Spleen (tissue), 11 donors: ENCODE measurements at regions not wholly inside any gene's neighbourhood (a gene's known extent, or its start where the extent isn't known, plus 50 kb on each side); places are given as distances from the start of the nearest gene placed in this dataset.
A peak's percentile ranks its signal among the peaks of the same experiment; 100 is the strongest.

ENCODE experiments used
- DNase-seq: peaks from one replicate; pipeline ENCODE4 v3.0.0-alpha.2; 2020
- H3K27ac ChIP-seq, 8 donors: fragments of 200-600 bp; sonication (generic) in 7 of 8; 1 replicate in 4 of 8; 2 replicates in 4 of 8; pipeline versions ENCODE4 v1.5.0 to v1.8.0; 2016 to 2021; ENCODE audit warnings: inconsistent platforms in 4 of 8, mild to moderate bottlenecking in 4 of 8, moderate library complexity in 1 of 8
- H3K27me3 ChIP-seq, 7 donors: fragments of 200-600 bp; sonication (generic) in 6 of 7; replicated peaks in 1 of 7; 1 replicate in 4 of 7; 2 replicates in 3 of 7; pipeline versions ENCODE4 v1.5.0 to v1.8.0; 2016 to 2021; ENCODE audit warnings: inconsistent platforms in 3 of 7, mild to moderate bottlenecking in 1 of 7
- H3K36me3 ChIP-seq, 6 donors: fragments of 200-600 bp; sonication (generic) in 5 of 6; 1 replicate in 4 of 6; 2 replicates in 2 of 6; pipeline versions ENCODE4 v1.5.0 to v1.8.0; 2016 to 2021; ENCODE audit warnings: inconsistent platforms in 2 of 6
- H3K4me1 ChIP-seq, 6 donors: fragments of 200-600 bp; sonication (generic) in 5 of 6; 1 replicate in 3 of 6; 2 replicates in 3 of 6; pipeline versions ENCODE4 v1.5.0 to v1.8.0; 2016 to 2021; ENCODE audit warnings: inconsistent platforms in 3 of 6
- H3K4me3 ChIP-seq, 8 donors: fragments of 200-600 bp; sonication (generic) in 7 of 8; 1 replicate in 4 of 8; 2 replicates in 4 of 8; pipeline versions ENCODE4 v1.5.0 to v1.8.0; 2016 to 2021; ENCODE audit warnings: inconsistent platforms in 4 of 8, mild to moderate bottlenecking in 4 of 8, moderate library complexity in 2 of 8
- H3K9me3 ChIP-seq, 8 donors: fragments of 200-600 bp; sonication (generic) in 7 of 8; 1 replicate in 4 of 8; 2 replicates in 4 of 8; pipeline versions ENCODE4 v1.5.0 to v1.8.0; 2016 to 2021; ENCODE audit warnings: inconsistent platforms in 4 of 8
- CTCF ChIP-seq, 11 experiments: fragments of 200-600 bp in 7 of 11; fragments of 450-650 bp in 4 of 11; sonication (generic) in 4 of 11; IDR thresholded peaks in 8 of 11; conservative IDR thresholded peaks in 3 of 11; 1 replicate in 7 of 11; 2 replicates in 4 of 11; pipeline versions ENCODE4 v1.4.0 to v1.8.0; 2016 to 2021; ENCODE audit warnings: antibody characterized with exemption in 11 of 11, inconsistent platforms in 4 of 11, mild to moderate bottlenecking in 1 of 11
- POLR2A ChIP-seq, 3 donors: fragments of 450-650 bp; IDR thresholded peaks; one replicate each; pipeline ENCODE4 v1.5.1; 2017; ENCODE audit warnings: antibody characterized with exemption in 3 of 3, mild to moderate bottlenecking in 1 of 3
- POLR2AphosphoS5 ChIP-seq, 3 donors: sonication (generic); formaldehyde crosslinking; IDR thresholded peaks; one replicate each; pipeline ENCODE4 v1.5.1; 2017; ENCODE audit warnings: antibody characterized with exemption in 3 of 3
- WGBS, 5 donors: extraction: QIAGEN DNeasy Blood & Tissue Kit in 3 of 5; methylation state at CpG; one replicate each; pipeline versions ENCODE4 v1.1.5 to v1.1.7; 2013 to 2018; 5-methylcytosine and 5-hydroxymethylcytosine counted together
- intact Hi-C: fragments of 100-400 bp; cut with DNase I; formaldehyde crosslinking; loops from one replicate; pipeline ENCODE4 v1.15.0; 2023; ENCODE audit warnings: low total_unique reads
- donor health status: healthy with polysubstance abuse.
- donor health status: DM: no; HTN: no; CAD: no; lungs with moderate emphysema.
- donor health status: DM: no; HTN: no; CAD: no.
- donor health status: Bipolar disorder and iron deficiency.
- donor health status: healthy.
- donor health status: DM: no; HTN: no; CAD: no.
- donor health status: DM: yes; HTN: yes; CAD: no.

DNA sequence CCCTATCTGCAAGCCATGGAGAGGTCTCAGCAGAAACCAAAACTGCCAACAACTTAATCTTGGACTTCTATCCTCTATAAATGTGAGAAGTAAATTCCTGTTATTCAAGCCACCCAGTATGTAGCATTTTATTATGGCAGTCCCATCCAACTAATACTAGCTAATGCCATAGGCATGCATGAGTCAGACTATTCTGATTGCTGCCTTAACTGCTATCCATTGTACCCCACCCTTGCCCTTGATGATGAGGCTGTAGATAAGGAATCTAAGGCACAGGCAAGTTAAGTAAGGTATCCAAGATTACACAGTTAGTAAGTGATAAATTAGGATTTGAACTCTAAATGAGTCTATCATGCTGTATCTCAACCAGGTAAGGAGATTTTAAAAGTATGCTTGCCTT, 223.0 kb downstream of the UBE2E3 start:
- TF ChIP-seq POLR2AphosphoS5 (IDR thresholded peaks at IDR 0.05), result no peak
- TF ChIP-seq CTCF (IDR thresholded peaks at IDR 0.05 in 8 of 11, conservative IDR thresholded peaks at IDR 0.05 in 3 of 11), result no peak
- no peak for TF ChIP-seq POLR2A (IDR thresholded peaks at IDR 0.05)
- Histone ChIP-seq H3K4me3 (no peak overlapping the region), H3K27me3 (no peaks in the 10 kb centered on the region), H3K9me3 (peaks cover 0 to 33% (median 18%) of the 10 kb centered on the region in 8 donors), H3K4me1 (peaks cover 0 to 3% (median 0%) of the 10 kb centered on the region in 6 donors), H3K27ac (no peak overlapping the region), H3K36me3 (no peaks in the 10 kb centered on the region)
- intact Hi-C loops, result no loop called here
- no peak for DNase-seq

- Histone ChIP-seq H3K27me3 (no peaks in the 10 kb centered on the region), H3K36me3 (no peaks in the 10 kb centered on the region), H3K4me3 (no peak overlapping the region), H3K27ac (no peak overlapping the region), H3K4me1 (no peaks in the 10 kb centered on the region), H3K9me3 (peaks cover 0 to 38% (median 23%) of the 10 kb centered on the region in 8 donors)
- DNase-seq, result no peak
- intact Hi-C loops, result no loop called here
- no peak for TF ChIP-seq CTCF (IDR thresholded peaks at IDR 0.05 in 8 of 11, conservative IDR thresholded peaks at IDR 0.05 in 3 of 11)
- TF ChIP-seq POLR2A (IDR thresholded peaks at IDR 0.05), result no peak
- TF ChIP-seq POLR2AphosphoS5 (IDR thresholded peaks at IDR 0.05), result no peak
These were observed 223.5 kb downstream of the UBE2E3 start for GRCh38 chr2:181203916-181204315.

DNA sequence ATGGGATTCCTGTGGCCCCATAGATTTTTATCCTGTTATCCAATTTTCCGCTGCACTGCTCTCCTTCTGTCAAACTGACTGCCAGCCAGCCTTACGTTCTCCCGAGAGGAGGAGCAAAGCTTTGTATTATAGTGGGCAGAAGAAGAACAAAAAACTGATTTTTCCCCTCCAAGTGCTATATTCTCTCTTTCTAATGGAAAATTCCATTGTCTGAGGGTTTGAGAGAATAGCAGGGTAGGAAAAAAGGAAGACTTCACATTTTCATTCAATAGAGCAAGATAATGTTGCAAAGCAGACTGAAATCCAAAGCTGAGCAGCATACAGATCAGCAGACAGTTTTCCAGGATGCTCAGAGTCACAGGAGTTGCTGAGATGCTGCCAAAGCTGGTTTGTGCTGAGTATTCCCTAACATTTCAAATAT, 238.0 kb downstream of the UBE2E3 start:
- H3K4me1 ChIP-seq, result no peaks in the 10 kb centered on the region
- H3K27ac ChIP-seq, result no peak overlapping the region
- intact Hi-C loops, result no loop called here
- no peaks in the 10 kb centered on the region for H3K36me3 ChIP-seq
- TF ChIP-seq POLR2A (IDR thresholded peaks at IDR 0.05), result no peak
- no peak for TF ChIP-seq POLR2AphosphoS5 (IDR thresholded peaks at IDR 0.05)
- TF ChIP-seq CTCF (IDR thresholded peaks at IDR 0.05 in 8 of 11, conservative IDR thresholded peaks at IDR 0.05 in 3 of 11), result no peak
- WGBS, 5 donors, result 91 to 96% (median 94%) methylated on average over 3 of the region's 3 CpGs
- no peak for DNase-seq
- no peaks in the 10 kb centered on the region for H3K9me3 ChIP-seq
- no peak overlapping the region for H3K4me3 ChIP-seq
- H3K27me3 ChIP-seq, result no peaks in the 10 kb centered on the region

DNA sequence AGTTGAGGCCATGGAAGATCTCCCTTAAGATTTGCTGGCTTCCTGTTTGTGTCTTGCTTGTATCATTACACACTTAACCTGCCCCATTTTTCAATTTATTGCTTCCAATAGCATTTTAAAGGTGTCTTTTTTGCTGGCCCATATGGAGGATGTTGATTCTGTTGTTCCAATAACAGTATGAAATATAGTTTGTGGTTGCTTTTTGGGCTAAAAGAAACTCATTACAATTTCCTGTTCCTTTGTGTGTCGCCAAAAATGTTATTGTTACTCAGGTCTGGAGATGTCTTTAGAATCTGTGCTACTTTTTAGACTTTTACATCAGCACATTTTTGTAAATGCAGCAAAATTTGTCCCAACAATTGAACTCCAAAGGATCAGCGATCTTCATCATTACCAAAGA, 234.0 kb upstream of the ITGA4 start:
- Histone ChIP-seq H3K27ac (peak overlapping the region in 1 of 8 donors; percentile 3), H3K4me1 (no peaks in the 10 kb centered on the region), H3K9me3 (no peaks in the 10 kb centered on the region), H3K27me3 (no peaks in the 10 kb centered on the region), H3K4me3 (no peak overlapping the region), H3K36me3 (no peaks in the 10 kb centered on the region)
- no peak for DNase-seq
- WGBS, 5 donors, result 51 to 72% (median 61%) methylated on average over 2 of the region's 2 CpGs
- intact Hi-C loops, result no loop called here
- TF ChIP-seq POLR2AphosphoS5 (IDR thresholded peaks at IDR 0.05) (no peak), CTCF (IDR thresholded peaks at IDR 0.05 in 8 of 11, conservative IDR thresholded peaks at IDR 0.05 in 3 of 11) (no peak), POLR2A (IDR thresholded peaks at IDR 0.05) (no peak)
